GM11168 (cell line): ENCODE measurements at regions not wholly inside any gene's neighbourhood (a gene's known extent, or its start where the extent isn't known, plus 50 kb on each side); places are given as distances from the start of the nearest gene placed in this dataset.

Experiments used
- in situ Hi-C: fragments of 300-500 bp; cut with MboI; formaldehyde crosslinking; loops from one replicate; pipeline ENCODE4 v1.12.0; 2022; ENCODE audit warnings: low sequenced_read_pairs; ENCODE audit not compliant: unreplicated experiment

GRCh38 chr2:106010818-106011355 lies 183.2 kb downstream of the UXS1 start:
- in situ Hi-C loops: no loop called here

GRCh38 chr2:106009096-106009495 lies 185.0 kb downstream of the UXS1 start:
- in situ Hi-C loops: no loop called here

- in situ Hi-C loops: no loop called here
Measured at GRCh38 chr2:106004851-106005250, 189.2 kb downstream of the UXS1 start.

DNA sequence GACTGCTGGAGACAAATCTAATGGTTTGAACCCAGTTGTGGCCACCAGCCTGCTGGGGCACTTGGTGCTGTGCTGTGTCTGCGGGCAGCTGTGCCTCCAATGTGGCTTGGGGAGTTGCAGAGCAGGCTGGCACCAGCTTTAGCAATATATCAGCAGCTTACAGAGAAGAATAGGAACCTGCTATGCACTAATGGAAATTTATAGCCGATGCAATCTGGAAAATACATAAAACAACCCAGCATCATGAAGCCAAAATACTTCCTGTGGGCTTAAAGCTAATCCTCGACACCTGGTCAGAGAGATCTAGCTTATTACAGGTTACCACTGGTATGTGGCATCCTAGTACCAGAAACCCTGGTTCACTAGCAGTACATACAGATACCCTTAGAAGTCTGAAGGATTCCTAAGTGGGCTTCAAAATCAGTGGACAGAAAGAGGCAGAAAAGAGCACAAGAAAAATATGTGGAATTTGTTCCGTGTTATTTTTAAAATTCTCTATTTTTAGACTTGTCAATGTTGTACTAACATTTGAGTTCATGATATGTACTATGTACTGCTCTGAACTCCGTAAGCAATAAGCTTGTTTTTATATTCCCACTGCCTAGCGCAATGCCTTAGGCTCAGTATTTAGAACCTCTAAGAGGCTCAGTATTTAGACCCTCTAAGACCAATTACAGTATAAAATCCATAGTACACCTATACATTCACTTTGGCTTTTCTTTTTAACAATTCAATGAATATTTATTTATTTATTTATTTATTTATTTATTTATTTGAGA lies 194.7 kb downstream of the UXS1 start:
- in situ Hi-C loops: loop anchor here (25.0 kb wide), 1 partner anchor 412 kb away; no protein-coding TSS in a partner anchor

GRCh38 chr2:105997711-105998110 lies 196.4 kb downstream of the UXS1 start:
- in situ Hi-C loops: loop anchor here (25.0 kb wide), 1 partner anchor 410 kb away; no protein-coding TSS in a partner anchor

- in situ Hi-C loops: loop anchor here (25.0 kb wide), 1 partner anchor 403 kb away; no protein-coding TSS in a partner anchor
Measured at GRCh38 chr2:105990624-105991023, 203.5 kb downstream of the UXS1 start.

- in situ Hi-C loops: loop anchor here (25.0 kb wide), 1 partner anchor 403 kb away; no protein-coding TSS in a partner anchor
Measured at GRCh38 chr2:105989803-105990202, 204.3 kb downstream of the UXS1 start.

GRCh38 chr2:105989070-105989469 lies 205.0 kb downstream of the UXS1 start:
- in situ Hi-C loops: loop anchor here (25.0 kb wide), 1 partner anchor 402 kb away; no protein-coding TSS in a partner anchor

DNA sequence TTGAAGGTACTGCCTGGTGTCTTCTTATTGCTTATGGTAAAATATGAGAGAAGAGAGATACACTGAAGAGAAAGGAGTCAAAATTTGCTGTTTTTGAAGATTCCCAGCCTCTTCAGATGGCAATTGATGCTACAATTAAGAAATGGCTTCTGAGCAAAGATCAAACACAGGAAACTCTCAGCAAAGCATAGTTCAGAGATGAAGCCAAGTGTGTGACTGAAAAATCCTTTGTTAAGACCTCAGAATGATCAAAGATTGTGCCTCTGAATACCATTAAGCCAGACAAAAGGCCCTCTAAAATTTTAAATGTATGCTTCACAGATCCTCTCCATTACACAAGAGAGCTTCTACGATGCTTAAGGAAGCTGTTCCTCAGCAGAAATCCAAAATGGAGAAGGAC lies 216.3 kb downstream of the UXS1 start:
- in situ Hi-C loops: loop anchor here (25.0 kb wide), 1 partner anchor 391 kb away; no protein-coding TSS in a partner anchor

GRCh38 chr2:105977212-105977611 lies 216.9 kb downstream of the UXS1 start:
- in situ Hi-C loops: loop anchor here (25.0 kb wide), 1 partner anchor 390 kb away; no protein-coding TSS in a partner anchor

DNA sequence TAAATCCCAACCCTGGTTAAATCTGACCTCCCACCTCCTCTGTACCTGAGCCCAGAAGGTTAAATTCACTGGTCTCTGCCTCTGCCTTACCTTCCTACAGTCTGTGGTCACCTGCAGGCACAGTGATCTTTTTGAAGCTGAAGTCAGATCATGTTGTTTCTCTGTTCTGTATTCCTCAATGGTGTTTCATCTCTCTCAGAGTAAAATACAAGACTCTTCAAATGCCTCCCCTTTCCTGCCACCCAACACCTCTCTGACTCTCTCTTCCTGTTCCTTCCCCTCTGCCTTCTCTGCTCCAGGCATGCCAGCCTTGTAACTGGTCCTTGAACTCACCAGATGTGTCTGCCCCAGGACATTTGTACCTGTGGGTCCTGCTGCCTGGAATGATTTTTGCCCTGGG lies 219.3 kb downstream of the UXS1 start:
- in situ Hi-C loops: loop anchor here (25.0 kb wide), 1 partner anchor 388 kb away; no protein-coding TSS in a partner anchor

GRCh38 chr2:105972927-105973326 lies 221.2 kb downstream of the UXS1 start:
- in situ Hi-C loops: no loop called here

- in situ Hi-C loops: no loop called here
Measured at GRCh38 chr2:105972246-105972645, 221.9 kb downstream of the UXS1 start.

DNA sequence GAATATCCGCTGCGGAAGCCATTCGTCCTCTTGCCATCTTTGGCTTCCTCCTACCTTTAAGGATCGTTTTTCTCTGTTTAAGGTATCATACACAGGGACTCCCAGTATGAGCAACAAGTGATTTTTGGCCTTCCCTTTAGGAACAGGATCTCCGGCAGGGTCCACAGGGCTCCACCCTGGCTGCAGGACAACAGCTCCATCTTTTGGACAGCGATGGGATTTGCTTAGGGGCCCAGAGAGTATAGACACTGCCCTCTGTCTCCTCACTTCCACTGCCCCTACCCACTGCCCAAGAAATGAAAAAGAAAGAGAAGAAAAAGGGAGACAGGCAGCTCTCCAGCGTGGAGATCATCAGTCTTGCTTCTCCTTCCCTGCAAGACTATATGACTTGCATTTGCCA lies 224.5 kb downstream of the UXS1 start:
- in situ Hi-C loops: no loop called here

DNA sequence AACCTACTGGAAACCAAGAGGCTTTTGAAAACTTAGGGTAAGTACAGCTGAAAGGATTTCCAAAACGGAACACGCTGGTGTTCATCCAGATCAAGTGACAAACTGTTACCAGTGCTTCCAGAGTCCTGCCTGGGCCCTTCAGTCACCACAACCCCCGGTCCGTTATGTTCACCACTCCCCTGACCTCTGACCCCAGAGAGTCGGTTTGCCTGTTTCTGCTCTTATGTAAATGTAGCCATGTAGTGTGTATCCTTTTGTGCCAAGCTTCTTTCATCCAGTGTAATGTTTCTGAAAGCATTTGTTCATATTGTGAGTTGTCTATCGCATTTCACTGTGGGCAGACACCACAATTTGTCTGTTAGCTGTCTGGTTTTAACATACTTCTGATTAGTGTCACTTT lies 217.5 kb downstream of the NCK2 start:
- in situ Hi-C loops: no loop called here

DNA sequence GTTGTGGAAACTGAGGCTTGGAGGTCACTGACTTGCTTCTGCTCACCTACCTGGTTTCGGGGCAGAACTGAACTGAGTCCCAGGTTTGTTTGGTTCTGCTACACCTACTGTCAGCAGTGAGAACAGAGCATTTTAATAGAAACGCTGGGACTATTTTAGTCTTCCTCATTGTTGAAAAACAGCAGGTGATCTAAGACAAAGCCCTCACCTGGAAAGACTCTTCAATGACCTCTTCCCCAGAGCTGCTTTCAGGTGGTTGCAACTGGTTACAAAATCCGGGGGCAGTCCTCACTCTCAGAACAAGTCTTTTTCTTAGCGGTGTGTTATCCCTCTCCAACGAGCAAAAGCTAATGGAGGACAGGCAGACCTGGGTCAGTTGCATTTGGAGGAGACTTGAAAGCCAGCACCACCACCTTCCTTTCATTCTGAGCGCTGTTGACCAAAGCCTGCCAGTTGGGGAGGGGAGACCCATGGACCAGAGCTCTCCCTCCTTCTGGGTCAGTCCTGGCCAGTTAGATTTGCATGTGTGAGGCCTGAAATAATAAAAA lies 217.0 kb downstream of the NCK2 start:
- in situ Hi-C loops: no loop called here

DNA sequence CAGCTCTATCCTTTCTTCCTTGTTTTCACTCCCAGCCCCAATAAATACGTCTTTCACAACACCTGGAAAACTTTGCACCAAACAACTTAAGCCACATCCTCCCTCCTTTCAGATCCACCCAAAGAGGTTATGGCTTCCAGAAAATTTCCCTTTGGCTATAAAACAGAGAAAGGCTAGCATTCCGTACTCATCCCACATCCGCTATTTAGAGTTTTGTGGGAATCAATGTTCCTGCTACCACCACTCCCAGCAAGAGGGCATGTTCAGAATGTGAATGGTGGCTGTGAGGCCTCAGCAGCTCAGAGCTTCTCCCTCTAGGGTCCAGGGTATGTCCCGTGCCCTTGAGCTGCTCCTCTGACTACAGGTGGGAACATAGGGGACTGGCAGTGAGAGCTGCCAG lies 214.6 kb downstream of the NCK2 start:
- in situ Hi-C loops: no loop called here

DNA sequence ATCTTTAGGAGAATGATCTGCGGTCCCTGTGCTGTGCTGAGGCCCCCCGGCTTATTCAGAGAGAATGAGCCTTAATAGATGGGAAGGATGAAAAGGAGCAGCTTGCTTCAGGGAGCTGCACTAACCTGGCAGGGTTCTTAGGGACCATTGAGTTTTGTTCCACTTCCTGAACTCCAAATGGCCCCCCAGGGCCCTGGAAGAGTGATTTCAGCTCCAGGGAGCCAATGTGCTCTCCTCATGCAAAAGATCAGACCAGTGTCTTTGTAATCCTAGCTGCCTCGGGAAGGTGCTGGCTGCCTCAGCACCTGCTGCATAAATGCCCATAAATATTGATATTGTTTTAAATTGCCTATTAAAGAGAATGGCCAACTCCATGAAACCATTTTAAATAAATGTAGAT lies 210.2 kb downstream of the NCK2 start:
- in situ Hi-C loops: no loop called here

GRCh38 chr2:105953942-105954341 lies 209.2 kb downstream of the NCK2 start:
- in situ Hi-C loops: no loop called here

- in situ Hi-C loops: no loop called here
Measured at GRCh38 chr2:105952131-105952530, 207.4 kb downstream of the NCK2 start.

- in situ Hi-C loops: no loop called here
Measured at GRCh38 chr2:105951384-105951694, 206.6 kb downstream of the NCK2 start.
